ENCODE measurements at regions not wholly inside any gene's neighbourhood (a gene's known extent, or its start where the extent isn't known, plus 50 kb on each side); places are given as distances from the start of the nearest gene placed in this dataset.
"Not testable (repeated sequence)": the region's sequence is repeated elsewhere in the genome, so short reads cannot be mapped to it uniquely, and the experiment has no call there.

- Histone ChIP-seq H3K4me3 (no peak overlapping the region), H3K4me1 (no peaks in the 10 kb centered on the region), H3K27me3 (ENCODE audit: low read depth) (no peaks in the 10 kb centered on the region), H3K27ac (no peak overlapping the region), H3K9me3 (no peaks in the 10 kb centered on the region), H3K36me3 (no peaks in the 10 kb centered on the region)
- TF ChIP-seq CTCF (IDR thresholded peaks at IDR 0.05), result no peak
- ATAC-seq (no peak), DNase-seq (no peak)
- intact Hi-C loops (cut with DNase I), result no loop called here
Observed at GRCh38 chr13:64709079-64709478, 2521.1 kb downstream of the PCDH9 start.

GRCh38 chr13:64704121-64704649 is 2526.0 kb downstream of the PCDH9 start:
- no peak for DNase-seq
- no peaks in the 10 kb centered on the region for H3K9me3 ChIP-seq
- no peak overlapping the region for H3K4me3 ChIP-seq
- no peaks in the 10 kb centered on the region for H3K36me3 ChIP-seq
- TF ChIP-seq CTCF (IDR thresholded peaks at IDR 0.05), result no peak
- H3K27ac ChIP-seq, result no peak overlapping the region
- H3K27me3 ChIP-seq (ENCODE audit: low read depth), result no peaks in the 10 kb centered on the region
- H3K4me1 ChIP-seq, result no peaks in the 10 kb centered on the region
- no peak for ATAC-seq
- intact Hi-C loops (cut with DNase I), result no loop called here

DNA sequence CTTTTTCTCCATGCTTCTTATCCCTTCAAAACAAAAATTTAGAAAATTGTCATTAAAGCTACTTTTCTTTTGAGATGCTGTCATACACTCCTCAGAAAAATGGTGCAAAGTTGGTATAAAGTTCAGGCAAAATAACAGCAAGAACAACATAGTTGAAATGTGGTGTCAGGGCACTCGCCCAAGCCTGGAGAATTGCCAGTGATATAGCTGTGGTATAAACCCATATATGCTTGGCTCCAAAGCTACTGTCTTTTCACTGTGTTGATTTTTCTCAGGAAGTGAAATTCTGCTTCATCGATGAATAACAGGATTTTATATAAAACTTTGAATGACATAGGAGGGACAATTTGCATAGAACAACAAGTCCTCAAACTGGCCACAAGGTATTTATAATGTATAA is 2532.9 kb downstream of the PCDH9 start:
- intact Hi-C loops (cut with DNase I), result no loop called here
- DNase-seq, result no peak
- no peaks in the 10 kb centered on the region for H3K9me3 ChIP-seq

GRCh38 chr13:64688893-64689677 is 2541.1 kb downstream of the PCDH9 start:
- intact Hi-C loops (cut with DNase I), result no loop called here
- ATAC-seq (no peak), DNase-seq (no peak)
- no peak overlapping the region for H3K4me3 ChIP-seq
- no peak overlapping the region for H3K27ac ChIP-seq
- peaks cover under 1% of the 10 kb centered on the region for H3K9me3 ChIP-seq
- H3K27me3 ChIP-seq (ENCODE audit: low read depth), result no peaks in the 10 kb centered on the region
- TF ChIP-seq CTCF (IDR thresholded peaks at IDR 0.05), result no peak
- no peaks in the 10 kb centered on the region for H3K4me1 ChIP-seq
- H3K36me3 ChIP-seq, result no peaks in the 10 kb centered on the region

More for the DNA sequence above, 2532.9 kb downstream of the PCDH9 start:
- no peak for ATAC-seq
- H3K27me3 ChIP-seq (ENCODE audit: low read depth), result no peaks in the 10 kb centered on the region
- no peak overlapping the region for H3K27ac ChIP-seq
- no peak for TF ChIP-seq CTCF (IDR thresholded peaks at IDR 0.05)
- no peak overlapping the region for H3K4me3 ChIP-seq
- H3K36me3 ChIP-seq, result no peaks in the 10 kb centered on the region
- H3K4me1 ChIP-seq, result no peaks in the 10 kb centered on the region

DNA sequence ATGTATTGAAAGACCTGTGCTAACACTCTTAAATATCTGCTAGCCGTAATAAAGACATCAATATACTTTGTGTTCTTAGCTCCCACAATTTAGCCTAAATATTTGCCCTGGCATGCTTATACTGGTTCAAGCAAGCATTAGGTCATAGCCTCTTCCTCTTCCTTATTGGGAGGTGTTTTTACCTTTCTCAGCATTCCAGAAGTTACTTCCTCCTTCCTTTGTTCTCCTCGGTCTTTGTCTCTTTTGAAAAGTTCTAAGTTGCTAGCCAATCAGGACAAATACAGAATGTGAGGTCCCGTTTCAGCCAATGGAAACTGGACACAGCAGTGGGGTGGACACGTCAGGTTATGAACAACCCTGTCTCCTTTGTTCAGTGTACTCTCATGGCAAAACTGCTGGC is 2543.6 kb downstream of the PCDH9 start:
- H3K36me3 ChIP-seq; ATAC-seq; H3K9me3 ChIP-seq; intact Hi-C loops (cut with DNase I); H3K27ac ChIP-seq; H3K4me3 ChIP-seq; DNase-seq; H3K27me3 ChIP-seq (ENCODE audit: low read depth); H3K4me1 ChIP-seq: not testable (repeated sequence)

DNA sequence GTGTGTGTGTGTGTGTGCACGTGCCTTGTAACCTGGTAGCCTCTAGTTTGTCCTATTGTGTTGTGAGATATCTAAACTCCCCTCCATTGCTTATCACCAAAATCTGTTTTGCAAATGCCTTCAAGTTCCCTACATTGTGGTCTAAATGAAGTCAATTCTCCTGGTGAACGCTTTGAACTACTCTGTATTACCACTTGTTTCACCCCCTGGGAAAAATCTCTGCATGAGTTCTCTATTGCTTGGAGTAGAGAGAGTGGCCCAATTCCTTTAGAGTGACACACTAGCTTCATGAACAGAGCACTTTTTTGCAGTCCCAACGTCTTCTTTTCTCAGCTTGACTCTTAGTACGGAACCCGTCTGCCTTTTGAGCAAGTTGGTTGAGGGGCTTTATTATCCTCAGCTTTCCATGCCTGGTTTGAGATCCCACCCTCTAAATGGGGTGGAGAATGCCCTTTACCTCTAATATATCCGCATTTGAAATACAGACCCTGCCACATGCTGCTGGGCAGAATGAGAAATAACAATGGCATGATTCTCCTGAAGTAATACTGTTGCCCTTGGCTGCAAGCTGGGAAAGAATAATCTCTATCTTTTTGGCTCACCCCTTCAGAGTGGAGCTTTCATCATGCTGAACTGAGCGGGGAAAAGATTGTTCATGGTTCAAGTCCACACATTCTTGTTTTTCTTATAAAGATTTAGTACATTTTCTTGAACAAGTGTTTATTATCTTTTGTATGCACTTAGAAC is 2545.3 kb downstream of the PCDH9 start:
- DNase-seq (no peak), ATAC-seq (no peak)
- Histone ChIP-seq H3K4me1 (no peaks in the 10 kb centered on the region), H3K36me3 (no peaks in the 10 kb centered on the region), H3K4me3 (no peak overlapping the region), H3K27me3 (ENCODE audit: low read depth) (no peaks in the 10 kb centered on the region), H3K27ac (no peak overlapping the region), H3K9me3 (peaks cover 7% of the 10 kb centered on the region)
- TF ChIP-seq CTCF (IDR thresholded peaks at IDR 0.05), result no peak
- intact Hi-C loops (cut with DNase I), result no loop called here

Measured in lower lobe of right lung (tissue), 2 donors.